ENCODE measurements at regions not wholly inside any gene's neighbourhood (a gene's known extent, or its start where the extent isn't known, plus 50 kb on each side); places are given as distances from the start of the nearest gene placed in this dataset.
"Not testable (repeated sequence)": the region's sequence is repeated elsewhere in the genome, so short reads cannot be mapped to it uniquely, and the experiment has no call there.

- no peak for TF ChIP-seq CTCF (IDR thresholded peaks at IDR 0.05; ENCODE audit: control insufficient read depth, extremely low read depth, insufficient read depth)
- DNase-seq (ENCODE audit: low read depth): no peak
- no peak overlapping the region for H3K4me3 ChIP-seq (ENCODE audit: low read depth, low read length)
Measured at GRCh38 chr4:134948110-134948642, 746.6 kb upstream of the PABPC4L start.

- TF ChIP-seq CTCF (IDR thresholded peaks at IDR 0.05; ENCODE audit: control insufficient read depth, extremely low read depth, insufficient read depth): no peak
- DNase-seq (ENCODE audit: low read depth): no peak
- H3K4me3 ChIP-seq (ENCODE audit: low read depth, low read length): no peak overlapping the region
Measured at GRCh38 chr4:134944115-134944514, 742.5 kb upstream of the PABPC4L start.

- no peak for TF ChIP-seq CTCF (IDR thresholded peaks at IDR 0.05; ENCODE audit: control insufficient read depth, extremely low read depth, insufficient read depth)
- no peak overlapping the region for H3K4me3 ChIP-seq (ENCODE audit: low read depth, low read length)
- DNase-seq (ENCODE audit: low read depth): no peak
Measured at GRCh38 chr4:134936014-134936413, 734.4 kb upstream of the PABPC4L start.

- no peak overlapping the region for H3K4me3 ChIP-seq (ENCODE audit: low read depth, low read length)
- DNase-seq (ENCODE audit: low read depth): no peak
- TF ChIP-seq CTCF (IDR thresholded peaks at IDR 0.05; ENCODE audit: control insufficient read depth, extremely low read depth, insufficient read depth): peak; percentile 71
Measured at GRCh38 chr4:134935320-134935719, 733.7 kb upstream of the PABPC4L start.

- DNase-seq (ENCODE audit: low read depth): no peak
- no peak overlapping the region for H3K4me3 ChIP-seq (ENCODE audit: low read depth, low read length)
- no peak for TF ChIP-seq CTCF (IDR thresholded peaks at IDR 0.05; ENCODE audit: control insufficient read depth, extremely low read depth, insufficient read depth)
Measured at GRCh38 chr4:134934036-134934808, 732.6 kb upstream of the PABPC4L start.

- no peak for TF ChIP-seq CTCF (IDR thresholded peaks at IDR 0.05; ENCODE audit: control insufficient read depth, extremely low read depth, insufficient read depth)
- H3K4me3 ChIP-seq (ENCODE audit: low read depth, low read length): no peak overlapping the region
- DNase-seq (ENCODE audit: low read depth): no peak
Measured at GRCh38 chr4:134915355-134915754, 713.8 kb upstream of the PABPC4L start.

GRCh38 chr4:134914250-134914649 is 712.7 kb upstream of the PABPC4L start:
- not testable (repeated sequence) for H3K4me3 ChIP-seq (ENCODE audit: low read depth, low read length); DNase-seq (ENCODE audit: low read depth)

All from LNCaP clone FGC (cell line).